ENCODE measurements at regions not wholly inside any gene's neighbourhood (a gene's known extent, or its start where the extent isn't known, plus 50 kb on each side); places are given as distances from the start of the nearest gene placed in this dataset.
"Not testable (repeated sequence)": the region's sequence is repeated elsewhere in the genome, so short reads cannot be mapped to it uniquely, and the experiment has no call there.

- no peak for DNase-seq (ENCODE audit: low read depth in 2 of 2)
These were observed 218.5 kb downstream of the RPS29 start for GRCh38 chr14:49367696-49368095.

- DNase-seq (ENCODE audit: low read depth in 2 of 2) = no peak
These were observed 219.8 kb downstream of the RPS29 start for GRCh38 chr14:49366416-49366815.

- DNase-seq (ENCODE audit: low read depth in 2 of 2) = no peak
These were observed 221.4 kb downstream of the RPS29 start for GRCh38 chr14:49364752-49365117.

- no peak for DNase-seq (ENCODE audit: low read depth in 2 of 2)
These were observed 222.1 kb downstream of the RPS29 start for GRCh38 chr14:49363821-49364751.

GRCh38 chr14:49362916-49363315 is 223.3 kb downstream of the RPS29 start:
- DNase-seq (ENCODE audit: low read depth in 2 of 2) = no peak

- DNase-seq (ENCODE audit: low read depth in 2 of 2) = no peak
These were observed 247.1 kb downstream of the RPS29 start for GRCh38 chr14:49339130-49339529.

GRCh38 chr14:49319810-49320209 is 266.4 kb downstream of the RPS29 start:
- no peak for DNase-seq (ENCODE audit: low read depth in 2 of 2)

GRCh38 chr14:49315570-49315969 is 270.6 kb downstream of the RPS29 start:
- no peak for DNase-seq (ENCODE audit: low read depth in 2 of 2)

GRCh38 chr14:49314737-49315136 is 271.4 kb downstream of the RPS29 start:
- no peak for DNase-seq (ENCODE audit: low read depth in 2 of 2)

GRCh38 chr14:49313108-49313507 is 273.1 kb downstream of the RPS29 start:
- DNase-seq (ENCODE audit: low read depth in 2 of 2) = no peak

- no peak for DNase-seq (ENCODE audit: low read depth in 2 of 2)
These were observed 275.9 kb downstream of the RPS29 start for GRCh38 chr14:49310298-49310697.

- no peak for DNase-seq (ENCODE audit: low read depth in 2 of 2)
These were observed 279.9 kb downstream of the RPS29 start for GRCh38 chr14:49306152-49306751.

GRCh38 chr14:49303946-49304516 is 282.1 kb downstream of the RPS29 start:
- DNase-seq (ENCODE audit: low read depth in 2 of 2) = no peak

- DNase-seq (ENCODE audit: low read depth in 2 of 2) = no peak
These were observed 289.1 kb downstream of the RPS29 start for GRCh38 chr14:49297102-49297501.

GRCh38 chr14:49294621-49295148 is 291.5 kb downstream of the RPS29 start:
- no peak for DNase-seq (ENCODE audit: low read depth in 2 of 2)

GRCh38 chr14:49287004-49287403 is 299.2 kb downstream of the RPS29 start:
- no peak for DNase-seq (ENCODE audit: low read depth in 2 of 2)

- no peak for DNase-seq (ENCODE audit: low read depth in 2 of 2)
These were observed 299.8 kb downstream of the RPS29 start for GRCh38 chr14:49286257-49286983.

GRCh38 chr14:49280566-49280965 is 305.6 kb downstream of the RPS29 start:
- no peak for DNase-seq (ENCODE audit: low read depth in 2 of 2)

- no peak for DNase-seq (ENCODE audit: low read depth in 2 of 2)
These were observed 335.7 kb downstream of the RPS29 start for GRCh38 chr14:49250517-49250916.

GRCh38 chr14:49250109-49250508 is 336.1 kb downstream of the RPS29 start:
- DNase-seq (ENCODE audit: low read depth in 2 of 2) = no peak

GRCh38 chr14:49249022-49249421 is 337.2 kb downstream of the RPS29 start:
- DNase-seq (ENCODE audit: low read depth in 2 of 2) = no peak

- DNase-seq (ENCODE audit: low read depth in 2 of 2) = not testable (repeated sequence)
These were observed 342.4 kb downstream of the RPS29 start for GRCh38 chr14:49243777-49244176.

Measured in stimulated activated CD4-positive, alpha-beta T cell treated with anti-CD3 and anti-CD28 coated beads, Interleukin-15, amount 100 ng/mL, for 48 hours (primary cell).